Neutrophil (primary cell): ENCODE measurements at regions not wholly inside any gene's neighbourhood (a gene's known extent, or its start where the extent isn't known, plus 50 kb on each side); places are given as distances from the start of the nearest gene placed in this dataset.

Experiments
- H3K27ac ChIP-seq: fragments of 200-600 bp; sonication (generic); 2 replicates; pipeline ENCODE4 v1.5.1; 2016; ENCODE audit warnings: mild to moderate bottlenecking, moderate library complexity
- H3K27me3 ChIP-seq: fragments of 200-600 bp; sonication (generic); 2 replicates; pipeline ENCODE4 v1.6.0; 2016; ENCODE audit warnings: mild to moderate bottlenecking
- H3K36me3 ChIP-seq: fragments of 200-600 bp; sonication (generic); 2 replicates; pipeline ENCODE4 v1.5.1; 2017
- H3K4me1 ChIP-seq, 2 experiments: fragments of 200-600 bp in 1 of 2; sonication (generic) in 1 of 2; 1 replicate in 1 of 2; 2 replicates in 1 of 2; pipeline versions ENCODE4 v1.5.1 to v1.6.1; 2013 to 2016; ENCODE audit warnings: low read depth in 1 of 2, low read length in 1 of 2, mild to moderate bottlenecking in 1 of 2, moderate library complexity in 1 of 2; ENCODE audit not compliant: control insufficient read depth in 1 of 2, insufficient read depth in 1 of 2
- H3K4me3 ChIP-seq, 2 experiments: fragments of 200-600 bp in 1 of 2; sonication (generic) in 1 of 2; 1 replicate in 1 of 2; 2 replicates in 1 of 2; pipeline ENCODE4 v1.5.1; 2013 to 2016; ENCODE audit warnings: low read depth in 1 of 2, low read length in 1 of 2, mild to moderate bottlenecking in 1 of 2, moderate library complexity in 1 of 2
- H3K9me3 ChIP-seq: fragments of 200-600 bp; sonication (generic); 2 replicates; pipeline ENCODE4 v1.5.1; 2016
- CTCF ChIP-seq: fragments of 200-600 bp; sonication (generic); IDR thresholded peaks from 2 replicates; pipeline ENCODE4 v1.5.1; 2016; ENCODE audit warnings: antibody characterized with exemption

DNA sequence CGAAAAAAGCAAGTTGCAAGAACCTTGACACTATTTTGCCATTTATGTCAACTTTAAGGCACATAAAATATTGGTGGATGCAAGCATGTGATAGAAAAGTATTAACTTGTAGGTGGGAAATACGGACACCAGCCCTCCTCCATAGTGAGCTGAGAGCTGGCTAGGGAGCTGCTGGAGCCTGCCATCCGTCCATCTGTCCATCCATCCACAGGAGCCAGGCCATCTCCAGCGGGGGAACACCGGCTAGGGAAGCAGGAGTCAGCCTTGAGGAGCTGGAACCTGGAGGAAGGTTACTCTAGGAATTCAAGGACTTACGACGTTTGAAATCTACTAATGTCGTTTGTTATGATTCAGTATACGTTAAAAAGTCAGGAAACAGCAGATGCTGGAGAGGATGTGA is 120.7 kb upstream of the C14orf180 start:
- Histone ChIP-seq H3K9me3 (no peaks in the 10 kb centered on the region), H3K4me1 (no peaks in the 10 kb centered on the region), H3K27me3 (peaks cover 67% of the 10 kb centered on the region), H3K36me3 (no peaks in the 10 kb centered on the region), H3K4me3 (no peak overlapping the region), H3K27ac (no peak overlapping the region)
- no peak for TF ChIP-seq CTCF

GRCh38 chr14:104460791-104461651 is 118.5 kb upstream of the C14orf180 start:
- H3K36me3 ChIP-seq = no peaks in the 10 kb centered on the region
- H3K4me3 ChIP-seq = no peak overlapping the region
- no peak overlapping the region for H3K27ac ChIP-seq
- no peaks in the 10 kb centered on the region for H3K4me1 ChIP-seq
- H3K9me3 ChIP-seq = no peaks in the 10 kb centered on the region
- TF ChIP-seq CTCF = no peak
- H3K27me3 ChIP-seq = peaks cover 72% of the 10 kb centered on the region

- TF ChIP-seq CTCF = no peak
- Histone ChIP-seq H3K9me3 (no peaks in the 10 kb centered on the region), H3K4me1 (no peaks in the 10 kb centered on the region), H3K27me3 (peaks cover 69% of the 10 kb centered on the region), H3K27ac (no peak overlapping the region), H3K36me3 (no peaks in the 10 kb centered on the region), H3K4me3 (no peak overlapping the region)
Observed at GRCh38 chr14:104461676-104462449, 117.7 kb upstream of the C14orf180 start.

GRCh38 chr14:104462651-104463630 is 116.6 kb upstream of the C14orf180 start:
- peaks cover 69% of the 10 kb centered on the region for H3K27me3 ChIP-seq

More at GRCh38 chr14:104462651-104463630, 116.6 kb upstream of the C14orf180 start:
- Histone ChIP-seq H3K36me3 (no peaks in the 10 kb centered on the region), H3K4me1 (no peaks in the 10 kb centered on the region), H3K9me3 (no peaks in the 10 kb centered on the region), H3K4me3 (no peak overlapping the region), H3K27ac (no peak overlapping the region)
- no peak for TF ChIP-seq CTCF
